DMS79 (cell line): ENCODE measurements at regions not wholly inside any gene's neighbourhood (a gene's known extent, or its start where the extent isn't known, plus 50 kb on each side); places are given as distances from the start of the nearest gene placed in this dataset.
"Not testable (repeated sequence)": the region's sequence is repeated elsewhere in the genome, so short reads cannot be mapped to it uniquely, and the experiment has no call there.

Experiments used
- DNase-seq: peaks from one replicate; lab custom pipeline; 2025; lab: John Stamatoyannopoulos, UW

- DNase-seq, result peak; percentile 81
These were observed 334.4 kb downstream of the SRGAP2C start for GRCh38 chr1:121519042-121519755.

- DNase-seq, result not testable (repeated sequence)
These were observed 335.0 kb downstream of the SRGAP2C start for GRCh38 chr1:121519756-121520286.

GRCh38 chr1:121522061-121522759 lies 337.4 kb downstream of the SRGAP2C start:
- peak; percentile 72 for DNase-seq

- DNase-seq, result not testable (repeated sequence)
These were observed 338.3 kb downstream of the SRGAP2C start for GRCh38 chr1:121523112-121523511.

DNA sequence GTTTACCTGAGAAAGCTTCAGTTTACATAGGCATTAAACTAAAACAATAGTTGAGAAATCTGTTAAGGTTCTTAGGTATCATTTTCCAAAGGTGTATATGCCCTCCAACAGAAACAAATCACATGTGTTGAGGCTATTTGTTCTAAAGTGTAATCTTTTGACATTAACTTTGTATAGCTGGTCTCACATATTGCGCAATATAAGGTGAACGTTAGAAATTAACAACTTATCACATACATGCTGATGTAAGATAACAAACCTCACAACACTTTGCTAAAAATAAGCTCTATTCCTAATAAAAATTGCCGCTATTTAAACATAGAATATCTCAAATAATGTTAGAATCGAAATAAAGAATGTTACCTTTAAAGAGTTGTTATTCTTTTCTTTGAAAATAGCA lies 340.6 kb downstream of the SRGAP2C start:
- no peak for DNase-seq

DNA sequence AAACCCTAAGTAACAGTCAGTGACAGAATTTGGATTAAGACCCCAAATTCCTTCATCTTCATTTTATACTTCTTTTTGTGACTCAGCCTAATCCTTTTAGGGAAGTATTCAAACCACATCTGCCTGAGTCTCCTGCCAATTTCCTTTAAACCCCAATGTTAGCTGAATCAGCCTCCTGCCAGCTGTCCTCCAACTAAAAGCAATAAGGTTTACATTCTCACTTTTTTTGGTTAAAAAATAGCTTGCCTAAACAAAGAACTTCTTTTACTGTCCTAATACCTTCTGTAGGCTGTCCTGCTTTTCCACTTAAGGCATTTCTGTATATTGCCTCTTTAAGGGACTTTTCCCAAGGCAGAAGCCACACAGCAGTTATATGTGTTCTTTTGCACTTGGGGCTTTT lies 344.2 kb downstream of the SRGAP2C start:
- DNase-seq, result not testable (repeated sequence)

- DNase-seq, result not testable (repeated sequence)
These were observed 345.3 kb downstream of the SRGAP2C start for GRCh38 chr1:121530026-121530425.

DNA sequence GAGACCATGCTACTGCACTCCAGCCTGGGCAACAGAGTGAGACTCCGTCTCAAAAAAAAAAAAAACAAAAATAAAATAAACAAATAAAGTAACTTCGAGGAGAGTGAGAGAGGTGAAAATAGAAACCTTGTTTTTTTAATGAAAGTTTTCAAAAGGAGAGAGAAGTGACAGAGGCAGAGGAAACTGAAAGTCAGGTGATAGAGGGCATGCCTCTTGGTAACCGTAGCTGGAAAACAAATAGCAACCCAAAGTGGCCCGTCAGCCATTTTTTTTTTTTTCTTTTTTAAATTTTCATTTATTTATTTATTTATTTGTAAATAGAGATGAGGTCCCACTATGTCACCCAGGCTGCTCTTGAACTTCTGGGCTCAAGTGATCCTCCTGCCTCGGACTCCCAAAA lies 347.0 kb downstream of the SRGAP2C start:
- DNase-seq, result not testable (repeated sequence)

DNA sequence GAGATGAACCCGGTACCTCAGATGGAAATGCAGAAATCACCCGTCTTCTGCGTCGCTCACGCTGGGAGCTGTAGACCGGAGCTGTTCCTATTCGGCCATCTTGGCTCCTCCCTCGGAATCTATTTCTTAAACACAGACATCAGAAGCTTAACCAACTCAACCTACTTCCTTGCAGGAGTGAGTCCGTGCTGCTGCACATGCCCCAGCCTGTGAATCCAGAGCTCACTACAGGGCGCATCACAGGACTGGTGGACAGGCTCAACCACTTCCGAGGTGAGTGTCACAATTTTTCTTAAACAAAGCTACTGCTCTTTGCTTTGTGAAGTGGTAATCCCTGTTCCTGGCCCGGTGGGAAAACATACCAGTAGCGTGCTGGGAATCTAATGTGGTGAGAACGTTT lies 353.4 kb downstream of the SRGAP2C start:
- not testable (repeated sequence) for DNase-seq

- DNase-seq, result no peak
These were observed 354.3 kb downstream of the SRGAP2C start for GRCh38 chr1:121538943-121539575.

DNA sequence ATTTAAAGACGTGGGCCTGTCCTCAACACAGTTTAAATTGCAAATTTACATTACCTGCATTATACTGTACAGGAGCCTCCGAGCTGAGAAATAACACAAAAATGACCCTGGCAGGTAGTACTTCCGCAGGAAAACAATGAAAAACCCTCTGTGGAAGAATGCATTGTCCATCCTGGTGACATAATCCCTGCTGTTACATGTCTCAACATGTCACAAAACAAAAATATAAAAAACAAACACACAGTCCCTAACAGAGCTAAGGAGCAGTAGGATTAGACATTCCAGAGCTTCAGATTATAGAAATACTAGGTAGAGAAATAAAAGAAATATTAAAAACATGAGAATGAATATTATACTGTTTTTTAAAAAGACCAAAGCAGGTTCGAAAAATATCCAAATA lies 359.2 kb downstream of the SRGAP2C start:
- not testable (repeated sequence) for DNase-seq

DNA sequence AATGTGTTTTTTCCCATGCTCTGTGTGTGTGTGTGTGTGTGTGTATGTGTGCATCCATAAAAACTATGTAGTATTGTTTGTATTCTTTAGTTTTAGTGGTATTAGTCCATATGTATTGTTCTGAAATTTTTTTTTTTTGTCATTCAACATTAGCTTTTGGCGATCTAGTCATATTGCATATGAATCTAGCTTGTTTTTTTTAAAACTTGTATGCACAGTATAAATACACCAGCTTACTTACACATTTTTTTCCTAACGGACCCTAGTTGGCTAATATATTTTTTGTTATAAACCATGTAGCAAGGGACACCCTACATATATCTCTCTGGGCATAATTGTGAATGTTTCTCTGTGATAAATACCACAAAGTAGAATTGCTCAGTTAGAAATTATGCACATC lies 359.7 kb downstream of the SRGAP2C start:
- DNase-seq, result no peak

DNA sequence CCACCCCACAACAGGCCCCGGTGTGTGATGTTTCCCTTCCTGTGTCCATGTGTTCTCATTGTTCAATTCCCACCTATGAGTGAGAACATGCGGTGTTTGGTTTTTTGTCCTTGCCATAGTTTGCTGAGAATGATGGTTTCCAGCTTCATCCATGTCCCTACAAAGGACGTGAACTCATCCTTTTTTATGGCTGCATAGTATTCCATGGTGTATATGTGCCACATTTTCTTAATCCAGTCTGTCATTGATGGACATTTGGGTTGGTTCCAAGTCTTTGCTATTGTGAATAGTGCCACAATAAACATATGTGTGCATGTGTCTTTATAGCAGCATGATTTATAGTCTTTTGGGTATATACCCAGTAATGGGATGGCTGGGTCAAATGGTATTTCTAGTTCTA lies 361.1 kb downstream of the SRGAP2C start:
- not testable (repeated sequence) for DNase-seq

DNA sequence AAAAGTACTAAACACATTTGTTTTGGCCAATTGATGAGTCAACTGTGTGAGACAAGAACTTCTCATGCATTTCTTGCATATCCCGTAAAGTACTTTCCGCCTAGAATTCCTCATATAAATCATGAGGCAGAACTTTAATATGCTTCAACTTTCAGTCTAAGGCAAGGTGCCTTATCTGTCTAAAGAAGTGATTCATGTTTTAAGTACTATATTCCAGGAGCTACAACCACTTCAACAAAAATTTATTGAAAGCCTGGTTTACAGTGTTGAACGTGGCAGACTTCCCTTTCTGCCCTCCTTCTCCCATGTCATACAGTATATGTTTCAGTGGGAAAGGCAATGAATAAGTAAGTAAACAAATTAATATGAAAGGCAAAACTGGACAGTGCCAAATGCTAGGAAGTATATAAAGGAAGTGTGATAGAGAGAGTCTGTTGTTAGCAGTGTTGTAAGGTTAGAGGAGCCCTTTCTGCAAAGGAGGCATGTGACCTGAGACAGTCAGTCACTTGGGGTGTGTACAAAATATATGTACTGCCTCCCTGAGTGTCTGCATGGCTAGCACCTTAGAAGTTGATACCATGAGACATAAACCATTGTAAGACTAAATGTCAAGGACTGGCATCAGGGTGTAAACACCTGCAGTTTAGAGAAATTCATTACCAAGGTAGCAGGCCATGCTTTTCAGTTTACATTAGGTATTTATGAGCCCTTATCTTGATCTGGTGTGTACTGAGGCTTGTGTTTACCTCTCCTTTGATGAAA lies 362.2 kb downstream of the SRGAP2C start:
- no peak for DNase-seq

DNA sequence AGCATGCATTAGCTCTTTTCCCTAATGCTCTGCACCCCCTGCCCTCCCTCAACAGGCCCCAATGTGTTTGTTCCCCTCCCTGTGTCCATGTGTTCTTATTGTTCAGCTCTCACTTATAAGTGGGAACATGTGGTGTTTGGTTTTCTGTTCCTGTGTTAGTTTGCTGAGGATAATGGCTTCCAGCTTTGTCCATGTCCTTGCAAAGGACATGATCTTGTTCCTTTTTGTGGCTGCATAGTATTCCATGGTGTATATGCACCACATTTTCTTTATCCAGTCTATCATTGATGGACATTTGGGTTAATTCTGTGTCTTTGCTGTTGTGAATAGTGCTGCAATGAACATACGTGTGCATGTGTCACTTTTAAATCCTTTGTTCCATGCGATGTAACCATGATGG lies 363.0 kb downstream of the SRGAP2C start:
- DNase-seq, result not testable (repeated sequence)

GRCh38 chr1:121550817-121551216 lies 366.0 kb downstream of the SRGAP2C start:
- not testable (repeated sequence) for DNase-seq

DNA sequence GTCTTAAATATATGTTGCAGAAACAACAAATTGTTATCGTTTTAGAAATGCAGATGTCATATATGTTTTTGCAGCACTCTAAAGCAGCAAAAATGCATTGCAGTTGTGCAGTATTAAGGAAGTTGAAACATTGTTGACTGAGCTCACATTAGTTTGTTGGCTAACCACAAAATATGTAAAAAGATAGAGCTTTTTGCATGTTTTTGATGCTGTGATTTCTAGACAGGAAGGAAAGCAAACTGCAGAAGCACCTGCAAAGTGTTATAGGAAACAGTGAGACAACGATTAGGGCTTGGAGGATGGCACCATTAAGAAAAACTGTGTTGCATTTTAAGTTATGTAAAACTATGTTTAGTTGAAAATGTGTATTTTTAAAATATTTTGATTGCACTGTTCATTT lies 366.7 kb downstream of the SRGAP2C start:
- DNase-seq, result not testable (repeated sequence)

DNA sequence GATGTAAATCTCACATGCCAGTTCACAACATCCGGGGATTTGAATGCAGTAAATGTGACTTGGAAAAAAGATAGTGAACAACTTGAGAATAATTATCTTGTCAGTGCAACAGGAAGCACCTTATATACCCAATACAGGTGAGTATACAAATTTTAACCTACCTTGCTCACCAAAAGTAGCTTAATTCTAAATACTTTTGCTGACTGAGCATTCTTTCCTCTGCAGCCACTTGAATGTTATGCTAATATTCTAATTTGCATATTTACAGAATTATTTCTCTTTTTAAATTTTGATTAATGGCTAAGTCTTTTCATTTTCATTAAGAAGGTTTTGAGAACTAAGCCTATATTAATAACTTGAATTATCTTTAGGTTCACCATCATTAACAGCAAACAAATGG lies 371.8 kb downstream of the SRGAP2C start:
- not testable (repeated sequence) for DNase-seq

DNA sequence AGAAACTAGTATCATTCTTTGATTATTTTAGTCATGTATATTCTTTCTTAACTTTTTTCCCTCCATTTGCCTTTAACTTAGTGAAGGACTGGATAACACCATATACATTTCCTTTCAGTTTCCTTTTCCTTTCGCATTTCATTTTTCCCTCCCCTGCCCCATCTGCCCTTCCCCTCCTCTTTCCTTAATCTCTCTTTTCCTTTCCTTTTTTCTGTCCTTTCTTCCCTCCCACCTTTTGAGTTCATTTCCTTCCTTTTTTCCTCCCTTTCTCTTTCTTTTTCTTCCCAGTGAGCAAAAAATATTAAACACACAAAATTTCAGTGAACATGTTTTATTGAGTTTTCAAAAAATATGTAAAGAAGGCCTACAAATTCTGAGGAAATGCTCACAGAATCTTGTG lies 373.3 kb downstream of the SRGAP2C start:
- not testable (repeated sequence) for DNase-seq

- DNase-seq, result no peak
These were observed 373.7 kb downstream of the SRGAP2C start for GRCh38 chr1:121558514-121558913.

GRCh38 chr1:121566346-121566745 lies 381.6 kb downstream of the SRGAP2C start:
- no peak for DNase-seq

- DNase-seq, result no peak
These were observed 384.7 kb downstream of the SRGAP2C start for GRCh38 chr1:121569428-121569827.
